ENCODE measurements at regions not wholly inside any gene's neighbourhood (a gene's known extent, or its start where the extent isn't known, plus 50 kb on each side); places are given as distances from the start of the nearest gene placed in this dataset.

GRCh38 chr3:178907081-178907480 is 164.5 kb downstream of the ZMAT3 start:
- no peak for TF ChIP-seq CTCF (IDR thresholded peaks at IDR 0.05)
- TF ChIP-seq POLR2A (IDR thresholded peaks at IDR 0.05), result no peak
